ENCODE measurements at regions not wholly inside any gene's neighbourhood (a gene's known extent, or its start where the extent isn't known, plus 50 kb on each side); places are given as distances from the start of the nearest gene placed in this dataset.

- H3K9ac ChIP-seq (ENCODE audit: low read depth, low read length) = no peak overlapping the region
- H3K9me3 ChIP-seq (replicated peaks; ENCODE audit: low read length) = no peaks in the 10 kb centered on the region
- no peak overlapping the region for H3K4me3 ChIP-seq (ENCODE audit: low read length)
- H3K4me1 ChIP-seq (ENCODE audit: control insufficient read depth, insufficient read depth, low read length) = no peaks in the 10 kb centered on the region
- H3K27me3 ChIP-seq (ENCODE audit: control insufficient read depth, insufficient read depth, low read length) = no peaks in the 10 kb centered on the region
- H3K4me2 ChIP-seq (ENCODE audit: low read length) = no peak overlapping the region
- no peaks in the 10 kb centered on the region for H3K36me3 ChIP-seq (ENCODE audit: insufficient read depth, low read length)
Measured at GRCh38 chr3:181860235-181860634, 148.5 kb downstream of the SOX2 start.

GRCh38 chr3:181862502-181862901, 150.8 kb downstream of the SOX2 start:
- H3K4me3 ChIP-seq (ENCODE audit: low read length) = no peak overlapping the region
- H3K4me2 ChIP-seq (ENCODE audit: low read length) = no peak overlapping the region
- no peaks in the 10 kb centered on the region for H3K27me3 ChIP-seq (ENCODE audit: control insufficient read depth, insufficient read depth, low read length)
- H3K9me3 ChIP-seq (replicated peaks; ENCODE audit: low read length) = no peaks in the 10 kb centered on the region
- H3K9ac ChIP-seq (ENCODE audit: low read depth, low read length) = no peak overlapping the region
- no peaks in the 10 kb centered on the region for H3K36me3 ChIP-seq (ENCODE audit: insufficient read depth, low read length)
- no peaks in the 10 kb centered on the region for H3K4me1 ChIP-seq (ENCODE audit: control insufficient read depth, insufficient read depth, low read length)

GRCh38 chr3:181868576-181869082, 156.9 kb downstream of the SOX2 start:
- Histone ChIP-seq H3K9ac (ENCODE audit: low read depth, low read length) (no peak overlapping the region), H3K27me3 (ENCODE audit: control insufficient read depth, insufficient read depth, low read length) (no peaks in the 10 kb centered on the region), H3K4me3 (ENCODE audit: low read length) (no peak overlapping the region), H3K9me3 (replicated peaks; ENCODE audit: low read length) (no peaks in the 10 kb centered on the region), H3K4me1 (ENCODE audit: control insufficient read depth, insufficient read depth, low read length) (no peaks in the 10 kb centered on the region), H3K4me2 (ENCODE audit: low read length) (no peak overlapping the region), H3K36me3 (ENCODE audit: insufficient read depth, low read length) (no peaks in the 10 kb centered on the region)

- Histone ChIP-seq H3K4me3 (ENCODE audit: low read length) (no peak overlapping the region), H3K9ac (ENCODE audit: low read depth, low read length) (no peak overlapping the region), H3K36me3 (ENCODE audit: insufficient read depth, low read length) (no peaks in the 10 kb centered on the region), H3K27me3 (ENCODE audit: control insufficient read depth, insufficient read depth, low read length) (no peaks in the 10 kb centered on the region), H3K4me2 (ENCODE audit: low read length) (no peak overlapping the region), H3K9me3 (replicated peaks; ENCODE audit: low read length) (no peaks in the 10 kb centered on the region), H3K4me1 (ENCODE audit: control insufficient read depth, insufficient read depth, low read length) (no peaks in the 10 kb centered on the region)
Measured at GRCh38 chr3:181872887-181873286, 161.2 kb downstream of the SOX2 start.

GRCh38 chr3:181879926-181880325, 168.2 kb downstream of the SOX2 start:
- no peak overlapping the region for H3K4me3 ChIP-seq (ENCODE audit: low read length)
- no peaks in the 10 kb centered on the region for H3K4me1 ChIP-seq (ENCODE audit: control insufficient read depth, insufficient read depth, low read length)
- no peak overlapping the region for H3K4me2 ChIP-seq (ENCODE audit: low read length)
- H3K27me3 ChIP-seq (ENCODE audit: control insufficient read depth, insufficient read depth, low read length) = no peaks in the 10 kb centered on the region
- H3K9ac ChIP-seq (ENCODE audit: low read depth, low read length) = no peak overlapping the region
- no peaks in the 10 kb centered on the region for H3K36me3 ChIP-seq (ENCODE audit: insufficient read depth, low read length)
- no peaks in the 10 kb centered on the region for H3K9me3 ChIP-seq (replicated peaks; ENCODE audit: low read length)

GRCh38 chr3:181880331-181880730, 168.6 kb downstream of the SOX2 start:
- no peaks in the 10 kb centered on the region for H3K4me1 ChIP-seq (ENCODE audit: control insufficient read depth, insufficient read depth, low read length)
- no peak overlapping the region for H3K4me2 ChIP-seq (ENCODE audit: low read length)
- H3K4me3 ChIP-seq (ENCODE audit: low read length) = no peak overlapping the region
- H3K9me3 ChIP-seq (replicated peaks; ENCODE audit: low read length) = no peaks in the 10 kb centered on the region
- no peaks in the 10 kb centered on the region for H3K27me3 ChIP-seq (ENCODE audit: control insufficient read depth, insufficient read depth, low read length)
- H3K36me3 ChIP-seq (ENCODE audit: insufficient read depth, low read length) = no peaks in the 10 kb centered on the region
- no peak overlapping the region for H3K9ac ChIP-seq (ENCODE audit: low read depth, low read length)

GRCh38 chr3:181881749-181882148, 170.0 kb downstream of the SOX2 start:
- Histone ChIP-seq H3K36me3 (ENCODE audit: insufficient read depth, low read length) (no peaks in the 10 kb centered on the region), H3K9me3 (replicated peaks; ENCODE audit: low read length) (no peaks in the 10 kb centered on the region), H3K4me2 (ENCODE audit: low read length) (no peak overlapping the region), H3K9ac (ENCODE audit: low read depth, low read length) (no peak overlapping the region), H3K4me1 (ENCODE audit: control insufficient read depth, insufficient read depth, low read length) (no peaks in the 10 kb centered on the region), H3K27me3 (ENCODE audit: control insufficient read depth, insufficient read depth, low read length) (no peaks in the 10 kb centered on the region), H3K4me3 (ENCODE audit: low read length) (no peak overlapping the region)

- no peak overlapping the region for H3K9ac ChIP-seq (ENCODE audit: low read depth, low read length)
- no peaks in the 10 kb centered on the region for H3K4me1 ChIP-seq (ENCODE audit: control insufficient read depth, insufficient read depth, low read length)
- H3K9me3 ChIP-seq (replicated peaks; ENCODE audit: low read length) = no peaks in the 10 kb centered on the region
- H3K4me3 ChIP-seq (ENCODE audit: low read length) = no peak overlapping the region
- H3K4me2 ChIP-seq (ENCODE audit: low read length) = no peak overlapping the region
- no peaks in the 10 kb centered on the region for H3K27me3 ChIP-seq (ENCODE audit: control insufficient read depth, insufficient read depth, low read length)
- no peaks in the 10 kb centered on the region for H3K36me3 ChIP-seq (ENCODE audit: insufficient read depth, low read length)
Measured at GRCh38 chr3:181885868-181886630, 174.3 kb downstream of the SOX2 start.

GRCh38 chr3:181886676-181887075, 175.0 kb downstream of the SOX2 start:
- H3K4me2 ChIP-seq (ENCODE audit: low read length) = no peak overlapping the region
- H3K27me3 ChIP-seq (ENCODE audit: control insufficient read depth, insufficient read depth, low read length) = no peaks in the 10 kb centered on the region
- no peaks in the 10 kb centered on the region for H3K9me3 ChIP-seq (replicated peaks; ENCODE audit: low read length)
- no peaks in the 10 kb centered on the region for H3K36me3 ChIP-seq (ENCODE audit: insufficient read depth, low read length)
- no peaks in the 10 kb centered on the region for H3K4me1 ChIP-seq (ENCODE audit: control insufficient read depth, insufficient read depth, low read length)
- H3K9ac ChIP-seq (ENCODE audit: low read depth, low read length) = no peak overlapping the region
- no peak overlapping the region for H3K4me3 ChIP-seq (ENCODE audit: low read length)

- Histone ChIP-seq H3K4me3 (ENCODE audit: low read length) (no peak overlapping the region), H3K27me3 (ENCODE audit: control insufficient read depth, insufficient read depth, low read length) (no peaks in the 10 kb centered on the region), H3K4me2 (ENCODE audit: low read length) (no peak overlapping the region), H3K4me1 (ENCODE audit: control insufficient read depth, insufficient read depth, low read length) (no peaks in the 10 kb centered on the region), H3K36me3 (ENCODE audit: insufficient read depth, low read length) (no peaks in the 10 kb centered on the region), H3K9ac (ENCODE audit: low read depth, low read length) (no peak overlapping the region), H3K9me3 (replicated peaks; ENCODE audit: low read length) (no peaks in the 10 kb centered on the region)
Measured at GRCh38 chr3:181887685-181888084, 176.0 kb downstream of the SOX2 start.

GRCh38 chr3:181888234-181888633, 176.5 kb downstream of the SOX2 start:
- no peaks in the 10 kb centered on the region for H3K36me3 ChIP-seq (ENCODE audit: insufficient read depth, low read length)
- H3K4me2 ChIP-seq (ENCODE audit: low read length) = no peak overlapping the region
- H3K9me3 ChIP-seq (replicated peaks; ENCODE audit: low read length) = no peaks in the 10 kb centered on the region
- no peak overlapping the region for H3K4me3 ChIP-seq (ENCODE audit: low read length)
- no peak overlapping the region for H3K9ac ChIP-seq (ENCODE audit: low read depth, low read length)
- no peaks in the 10 kb centered on the region for H3K27me3 ChIP-seq (ENCODE audit: control insufficient read depth, insufficient read depth, low read length)
- H3K4me1 ChIP-seq (ENCODE audit: control insufficient read depth, insufficient read depth, low read length) = no peaks in the 10 kb centered on the region

- Histone ChIP-seq H3K9me3 (replicated peaks; ENCODE audit: low read length) (no peaks in the 10 kb centered on the region), H3K9ac (ENCODE audit: low read depth, low read length) (no peak overlapping the region), H3K4me3 (ENCODE audit: low read length) (no peak overlapping the region), H3K27me3 (ENCODE audit: control insufficient read depth, insufficient read depth, low read length) (no peaks in the 10 kb centered on the region), H3K4me1 (ENCODE audit: control insufficient read depth, insufficient read depth, low read length) (no peaks in the 10 kb centered on the region), H3K4me2 (ENCODE audit: low read length) (no peak overlapping the region), H3K36me3 (ENCODE audit: insufficient read depth, low read length) (no peaks in the 10 kb centered on the region)
Measured at GRCh38 chr3:181892848-181893247, 181.1 kb downstream of the SOX2 start.
